Sigmoid colon (tissue), 6 donors: ENCODE measurements at regions not wholly inside any gene's neighbourhood (a gene's known extent, or its start where the extent isn't known, plus 50 kb on each side); places are given as distances from the start of the nearest gene placed in this dataset.

Experiments
- DNase-seq: peaks from one replicate; pipeline ENCODE4 v3.0.0-alpha.2; 2019
- H3K27ac ChIP-seq, 4 donors: fragments of 200-600 bp; sonication (generic); one replicate each; pipeline ENCODE4 v1.5.1; 2016 to 2019; ENCODE audit warnings: mild to moderate bottlenecking in 1 of 4
- H3K27me3 ChIP-seq, 3 donors: fragments of 200-600 bp; sonication (generic); one replicate each; pipeline ENCODE4 v1.5.1; 2019; ENCODE audit warnings: mild to moderate bottlenecking in 1 of 3
- H3K36me3 ChIP-seq, 4 donors: fragments of 200-600 bp; sonication (generic); one replicate each; pipeline ENCODE4 v1.5.1; 2016 to 2019
- H3K4me1 ChIP-seq, 4 donors: fragments of 200-600 bp; sonication (generic); one replicate each; pipeline ENCODE4 v1.5.1; 2017 to 2019
- H3K4me3 ChIP-seq, 4 donors: fragments of 200-600 bp; sonication (generic); one replicate each; pipeline ENCODE4 v1.5.1; 2017 to 2019; ENCODE audit warnings: mild to moderate bottlenecking in 2 of 4, moderate library complexity in 1 of 4
- H3K9me3 ChIP-seq, 4 donors: fragments of 200-600 bp in 3 of 4; sonication (generic) in 3 of 4; one replicate each; pipeline versions ENCODE4 v1.5.1 to v1.6.1; 2013 to 2019
- EP300 ChIP-seq, 4 donors: sonication (generic); formaldehyde crosslinking; IDR thresholded peaks; one replicate each; pipeline ENCODE4 v1.6.1; 2017; ENCODE audit warnings: antibody characterized with exemption in 4 of 4
- POLR2A ChIP-seq, 2 donors: fragments of 450-650 bp; IDR thresholded peaks; one replicate each; pipeline ENCODE4 v1.6.1; 2016; ENCODE audit warnings: antibody characterized with exemption in 2 of 2, mild to moderate bottlenecking in 2 of 2, moderate library complexity in 2 of 2
- POLR2AphosphoS5 ChIP-seq, 4 donors: sonication (generic); formaldehyde crosslinking; IDR thresholded peaks; one replicate each; pipeline ENCODE4 v1.6.1; 2017; ENCODE audit warnings: antibody characterized with exemption in 4 of 4
- WGBS, 2 donors: extraction: QIAGEN DNeasy Blood & Tissue Kit; methylation state at CpG; one replicate each; pipeline ENCODE4 v1.1.7; 2013; 5-methylcytosine and 5-hydroxymethylcytosine counted together
- intact Hi-C: fragments of 100-400 bp; cut with DNase I; formaldehyde crosslinking; loops from one replicate; pipeline ENCODE4 v1.15.1; 2023
- TF ChIP-seq, protein P1 (sequence below), 4 experiments: fragments of 450-650 bp in 3 of 4; fragments of 200-600 bp in 1 of 4; IDR thresholded peaks; one replicate each; pipeline ENCODE4 v1.5.1; 2016 to 2019; ENCODE audit warnings: antibody characterized with exemption in 4 of 4, mild to moderate bottlenecking in 3 of 4, moderate library complexity in 2 of 4
- donor health status: healthy with polysubstance abuse.
- donor health status: healthy.

- WGBS, 2 donors = 41 to 56% methylated on average over 5 of the region's 5 CpGs
Observed at GRCh38 chr12:28027328-28027727, 54.8 kb upstream of the PTHLH start.

GRCh38 chr12:28027947-28028724 is 55.6 kb upstream of the PTHLH start:
- H3K9me3 ChIP-seq = no peaks in the 10 kb centered on the region
- no peak overlapping the region for H3K27ac ChIP-seq
- intact Hi-C loops = no loop called here
- TF ChIP-seq POLR2A (IDR thresholded peaks at IDR 0.05) (no peak), EP300 (IDR thresholded peaks at IDR 0.05) (no peak), POLR2AphosphoS5 (IDR thresholded peaks at IDR 0.05) (no peak)
- TF ChIP-seq, protein P1, sequence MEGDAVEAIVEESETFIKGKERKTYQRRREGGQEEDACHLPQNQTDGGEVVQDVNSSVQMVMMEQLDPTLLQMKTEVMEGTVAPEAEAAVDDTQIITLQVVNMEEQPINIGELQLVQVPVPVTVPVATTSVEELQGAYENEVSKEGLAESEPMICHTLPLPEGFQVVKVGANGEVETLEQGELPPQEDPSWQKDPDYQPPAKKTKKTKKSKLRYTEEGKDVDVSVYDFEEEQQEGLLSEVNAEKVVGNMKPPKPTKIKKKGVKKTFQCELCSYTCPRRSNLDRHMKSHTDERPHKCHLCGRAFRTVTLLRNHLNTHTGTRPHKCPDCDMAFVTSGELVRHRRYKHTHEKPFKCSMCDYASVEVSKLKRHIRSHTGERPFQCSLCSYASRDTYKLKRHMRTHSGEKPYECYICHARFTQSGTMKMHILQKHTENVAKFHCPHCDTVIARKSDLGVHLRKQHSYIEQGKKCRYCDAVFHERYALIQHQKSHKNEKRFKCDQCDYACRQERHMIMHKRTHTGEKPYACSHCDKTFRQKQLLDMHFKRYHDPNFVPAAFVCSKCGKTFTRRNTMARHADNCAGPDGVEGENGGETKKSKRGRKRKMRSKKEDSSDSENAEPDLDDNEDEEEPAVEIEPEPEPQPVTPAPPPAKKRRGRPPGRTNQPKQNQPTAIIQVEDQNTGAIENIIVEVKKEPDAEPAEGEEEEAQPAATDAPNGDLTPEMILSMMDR (IDR thresholded peaks at IDR 0.05) = no peak
- H3K27me3 ChIP-seq = no peaks in the 10 kb centered on the region
- no peak overlapping the region for H3K4me3 ChIP-seq
- H3K4me1 ChIP-seq = no peaks in the 10 kb centered on the region
- DNase-seq = no peak
- 73 to 90% methylated on average over 11 of the region's 11 CpGs for WGBS, 2 donors
- H3K36me3 ChIP-seq = no peaks in the 10 kb centered on the region

More at GRCh38 chr12:28027328-28027727, 54.8 kb upstream of the PTHLH start:
- Histone ChIP-seq H3K9me3 (no peaks in the 10 kb centered on the region), H3K27ac (no peak overlapping the region), H3K4me3 (no peak overlapping the region), H3K27me3 (no peaks in the 10 kb centered on the region), H3K36me3 (no peaks in the 10 kb centered on the region), H3K4me1 (no peaks in the 10 kb centered on the region)
- DNase-seq = no peak
- intact Hi-C loops = no loop called here
- TF ChIP-seq, protein P1 (IDR thresholded peaks at IDR 0.05) = no peak
- no peak for TF ChIP-seq POLR2AphosphoS5 (IDR thresholded peaks at IDR 0.05)
- TF ChIP-seq EP300 (IDR thresholded peaks at IDR 0.05) = no peak
- no peak for TF ChIP-seq POLR2A (IDR thresholded peaks at IDR 0.05)

DNA sequence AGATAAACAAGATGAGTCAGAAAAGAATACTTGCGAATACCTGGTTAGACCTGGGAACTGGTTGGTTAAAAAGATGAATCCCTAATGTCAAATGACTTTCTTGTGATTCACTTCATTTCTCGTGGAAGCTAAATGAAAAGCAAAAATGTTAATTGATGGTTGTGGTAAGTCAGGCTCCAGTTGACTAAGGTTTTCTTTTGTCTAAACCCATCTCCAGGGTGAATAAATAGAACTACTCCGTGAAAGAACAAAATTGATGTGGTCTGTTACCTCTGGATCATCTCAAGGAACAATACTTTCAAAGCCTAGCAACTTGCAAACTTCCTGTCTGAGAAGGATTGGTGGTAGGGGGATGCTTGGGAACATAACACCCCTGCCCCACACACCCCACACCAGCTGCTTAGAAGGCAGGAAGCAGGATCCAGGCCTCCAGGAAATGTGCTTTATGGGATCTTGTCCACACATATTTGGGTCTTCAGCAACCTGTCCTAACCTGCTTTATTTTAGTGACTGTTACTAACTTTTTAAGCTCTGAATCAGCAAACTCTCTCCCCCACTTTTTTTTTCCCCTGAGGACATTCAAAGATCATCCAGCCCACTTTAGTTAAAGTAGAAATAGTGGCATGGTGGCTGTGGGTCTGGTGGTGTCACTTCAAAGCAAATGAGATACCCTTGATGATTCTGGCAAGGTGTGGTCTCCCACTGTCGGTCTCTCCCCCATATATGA is 60.4 kb upstream of the PTHLH start:
- intact Hi-C loops = no loop called here
- H3K27me3 ChIP-seq = no peaks in the 10 kb centered on the region
- no peaks in the 10 kb centered on the region for H3K36me3 ChIP-seq
- WGBS, 2 donors = 75 to 78% methylated on average over 4 of the region's 4 CpGs
- H3K9me3 ChIP-seq = no peaks in the 10 kb centered on the region
- no peak for TF ChIP-seq POLR2AphosphoS5 (IDR thresholded peaks at IDR 0.05)
- no peak for TF ChIP-seq POLR2A (IDR thresholded peaks at IDR 0.05)
- TF ChIP-seq EP300 (IDR thresholded peaks at IDR 0.05) = no peak
- TF ChIP-seq, protein P1 (IDR thresholded peaks at IDR 0.05) = no peak
- H3K4me3 ChIP-seq = no peak overlapping the region
- no peak overlapping the region for H3K27ac ChIP-seq
- H3K4me1 ChIP-seq = no peaks in the 10 kb centered on the region
- no peak for DNase-seq

- 80 to 83% methylated on average over 2 of the region's 2 CpGs for WGBS, 2 donors
- H3K4me3 ChIP-seq = no peak overlapping the region
- H3K27me3 ChIP-seq = no peaks in the 10 kb centered on the region
- no peaks in the 10 kb centered on the region for H3K36me3 ChIP-seq
- intact Hi-C loops = no loop called here
- no peak for DNase-seq
- H3K4me1 ChIP-seq = no peaks in the 10 kb centered on the region
- H3K9me3 ChIP-seq = no peaks in the 10 kb centered on the region
- H3K27ac ChIP-seq = no peak overlapping the region
- no peak for TF ChIP-seq POLR2AphosphoS5 (IDR thresholded peaks at IDR 0.05)
Observed at GRCh38 chr12:28033538-28033915, 61.0 kb upstream of the PTHLH start.

DNA sequence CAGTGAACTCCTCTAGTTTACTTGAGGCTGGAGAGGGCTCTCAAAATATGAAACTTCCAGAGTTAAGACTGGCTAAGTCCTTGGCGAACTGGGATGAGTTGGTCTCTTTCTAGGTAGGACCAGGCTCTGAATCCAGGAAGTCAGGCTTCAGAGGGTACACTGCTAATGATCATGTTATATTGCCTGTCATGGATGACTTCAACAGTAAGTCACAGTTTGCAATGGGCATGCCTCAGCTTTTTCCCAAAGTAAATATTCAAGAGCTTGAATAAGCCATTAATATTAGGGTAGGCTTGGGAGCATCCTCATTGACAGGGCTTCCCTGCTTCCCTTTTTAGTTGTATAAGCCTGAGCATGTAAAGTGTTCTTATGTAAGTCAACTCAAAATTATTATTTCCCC is 61.7 kb upstream of the PTHLH start:
- Histone ChIP-seq H3K4me3 (no peak overlapping the region), H3K9me3 (no peaks in the 10 kb centered on the region), H3K4me1 (no peaks in the 10 kb centered on the region), H3K27me3 (no peaks in the 10 kb centered on the region), H3K27ac (no peak overlapping the region), H3K36me3 (no peaks in the 10 kb centered on the region)
- TF ChIP-seq POLR2AphosphoS5 (IDR thresholded peaks at IDR 0.05) (no peak), EP300 (IDR thresholded peaks at IDR 0.05) (no peak), POLR2A (IDR thresholded peaks at IDR 0.05) (no peak)
- TF ChIP-seq, protein P1 (IDR thresholded peaks at IDR 0.05) = no peak
- 84% methylated on average over 1 of the region's 1 CpG for WGBS, 2 donors
- DNase-seq = no peak
- intact Hi-C loops = no loop called here
